Amniotic epithelial cell (primary cell): ENCODE measurements at regions not wholly inside any gene's neighbourhood (a gene's known extent, or its start where the extent isn't known, plus 50 kb on each side); places are given as distances from the start of the nearest gene placed in this dataset.

ENCODE experiments used
- DNase-seq: peaks from one replicate; pipeline ENCODE4 v3.0.0-alpha.2; 2010; ENCODE audit warnings: low read depth

DNA sequence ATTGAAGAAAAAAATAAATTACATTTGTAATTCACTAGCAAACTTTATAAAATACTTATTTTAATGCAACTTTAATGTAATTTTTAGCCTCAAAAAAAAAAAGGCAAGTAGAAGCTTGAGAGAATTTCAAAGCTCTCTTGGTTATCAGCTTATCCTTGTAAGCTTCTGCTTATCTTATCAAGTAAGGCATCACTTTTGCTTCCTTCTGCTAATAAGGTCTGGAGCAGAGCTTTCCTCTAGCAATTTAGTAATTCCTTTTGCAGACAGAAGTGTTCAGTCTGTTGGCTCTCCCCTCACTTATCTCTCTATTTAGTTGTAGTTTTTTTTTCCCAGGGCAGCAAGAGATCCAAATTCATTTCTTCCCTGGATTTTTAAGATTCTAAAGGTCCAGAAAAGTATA is 525.0 kb downstream of the ISL1 start:
- no peak for DNase-seq

DNA sequence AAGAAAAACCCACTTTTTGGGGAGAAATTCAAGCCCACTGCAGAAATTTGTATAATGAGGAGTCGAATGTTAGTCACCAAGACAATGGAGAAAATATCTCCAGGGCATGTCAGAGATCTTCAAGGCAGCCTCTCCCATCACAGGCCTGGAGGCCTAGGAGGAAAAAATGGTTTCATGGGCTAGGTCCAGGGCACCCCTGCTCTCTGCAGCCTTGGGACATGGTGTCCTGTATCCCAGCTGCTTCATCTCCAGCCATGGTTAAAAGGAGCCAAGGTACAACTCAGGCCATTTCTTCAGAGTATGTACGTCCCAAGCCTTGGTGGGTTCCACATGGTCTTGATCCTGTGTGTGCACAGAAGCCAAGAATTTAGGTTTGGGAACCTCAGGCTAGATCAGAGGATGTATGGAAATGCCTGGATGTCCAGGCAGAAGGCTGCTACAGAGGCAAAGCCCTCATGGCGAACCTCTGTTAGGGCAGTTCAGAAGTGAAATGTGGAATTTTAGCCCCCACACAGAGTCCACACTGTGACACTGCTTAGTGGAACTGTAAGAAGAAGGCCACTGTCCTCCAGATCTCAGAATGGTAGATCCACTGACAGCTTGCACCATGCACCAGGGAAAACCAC is 561.4 kb downstream of the ISL1 start:
- no peak for DNase-seq

DNA sequence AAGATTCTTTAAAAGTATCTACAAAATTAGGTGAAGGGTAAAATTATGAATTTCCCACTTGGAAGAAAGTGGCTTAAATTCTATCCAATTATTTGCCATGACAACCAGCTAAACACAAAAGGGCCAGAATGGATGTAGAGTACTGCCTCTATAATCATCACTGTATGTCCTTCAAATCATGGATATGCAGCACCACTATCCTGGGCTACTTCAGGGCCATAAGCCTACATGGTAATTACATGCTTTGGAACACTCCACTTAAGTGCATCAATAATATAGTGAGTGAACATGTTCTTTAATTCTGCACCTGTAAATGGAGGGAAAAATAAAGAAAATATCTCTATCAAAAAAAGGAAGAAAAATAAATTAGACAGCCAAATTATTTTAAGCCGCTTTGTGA is 575.2 kb downstream of the ISL1 start:
- no peak for DNase-seq

DNA sequence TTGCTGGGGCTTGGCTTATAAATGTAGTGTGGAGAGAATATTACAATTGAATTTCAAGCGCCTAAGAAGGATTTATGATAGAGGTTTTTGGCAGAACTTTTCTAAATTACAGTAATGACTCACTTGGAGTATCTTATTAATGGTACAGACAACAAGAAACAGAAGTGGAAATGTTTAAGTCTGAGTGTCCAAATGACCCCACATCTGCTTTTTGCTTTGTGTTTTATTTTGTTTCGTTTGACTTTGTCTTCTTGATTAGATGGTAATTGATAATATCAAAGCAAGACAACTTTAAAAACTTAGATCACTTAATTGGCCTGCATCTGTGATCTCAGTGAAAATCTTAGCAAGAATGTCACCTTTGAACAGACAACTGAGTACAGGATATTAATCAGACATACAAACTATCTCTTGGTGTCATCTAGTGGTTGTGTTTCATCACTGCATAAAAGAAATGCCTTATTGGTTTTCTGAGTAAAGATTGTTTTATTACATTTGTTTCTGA is 577.4 kb downstream of the ISL1 start:
- peak; percentile 3 for DNase-seq

DNA sequence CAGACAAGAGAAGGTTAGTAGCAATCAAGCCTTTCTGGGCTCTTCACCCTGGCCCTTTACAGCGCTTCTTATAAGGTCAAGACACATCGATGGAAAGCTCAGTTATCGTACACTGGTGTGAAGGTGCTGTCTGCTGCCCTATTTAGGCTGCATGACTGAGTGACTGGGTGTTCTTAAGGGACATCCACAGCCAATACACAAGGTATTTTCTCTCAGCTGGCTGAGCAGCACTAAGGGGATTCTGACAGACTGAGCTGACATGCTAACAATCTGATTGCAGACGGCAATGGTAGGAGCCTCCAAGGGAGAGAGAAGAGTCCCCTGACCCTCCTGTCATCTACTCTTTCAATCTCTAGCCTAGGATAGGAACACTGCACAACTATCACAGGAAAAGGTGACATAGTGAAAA is 577.9 kb downstream of the ISL1 start:
- no peak for DNase-seq

DNA sequence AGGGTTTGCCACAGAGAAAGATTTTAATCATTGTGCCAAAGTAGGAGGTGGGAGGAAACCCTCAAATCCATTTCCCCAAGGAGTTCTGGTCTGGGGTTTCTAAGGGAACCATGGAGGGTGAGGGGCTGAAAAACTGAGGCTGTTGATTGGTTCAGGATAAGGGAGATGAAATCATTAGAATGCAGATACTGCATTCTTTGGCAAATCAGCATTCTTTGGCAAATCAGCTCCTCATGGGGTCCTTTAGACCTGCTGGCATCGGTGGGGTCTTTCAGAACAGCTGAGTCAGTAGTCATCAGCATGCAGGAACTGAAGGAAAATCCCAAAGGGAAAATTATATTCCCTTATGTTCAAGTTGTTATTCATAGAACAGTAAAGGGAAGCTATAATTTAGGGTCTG is 585.5 kb downstream of the ISL1 start:
- no peak for DNase-seq

DNA sequence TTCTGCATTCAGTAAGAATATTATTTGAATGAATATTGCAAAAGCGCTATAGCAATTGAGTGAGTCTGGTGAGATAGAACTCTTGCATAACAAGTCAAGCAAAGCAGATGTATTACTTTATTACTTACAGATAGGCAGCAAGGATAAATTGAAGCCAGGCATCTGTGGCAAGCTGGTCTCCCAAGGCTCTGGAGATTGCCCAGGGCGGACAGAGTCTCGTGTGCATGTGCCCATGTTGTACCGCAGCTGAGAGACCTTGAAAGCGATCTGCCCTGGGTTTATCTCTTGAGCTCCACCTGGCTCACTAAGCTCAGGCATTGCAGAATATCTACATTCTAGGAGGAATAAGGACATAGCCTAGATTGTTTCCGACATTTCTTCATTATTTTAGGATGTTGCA is 591.6 kb downstream of the ISL1 start:
- no peak for DNase-seq

DNA sequence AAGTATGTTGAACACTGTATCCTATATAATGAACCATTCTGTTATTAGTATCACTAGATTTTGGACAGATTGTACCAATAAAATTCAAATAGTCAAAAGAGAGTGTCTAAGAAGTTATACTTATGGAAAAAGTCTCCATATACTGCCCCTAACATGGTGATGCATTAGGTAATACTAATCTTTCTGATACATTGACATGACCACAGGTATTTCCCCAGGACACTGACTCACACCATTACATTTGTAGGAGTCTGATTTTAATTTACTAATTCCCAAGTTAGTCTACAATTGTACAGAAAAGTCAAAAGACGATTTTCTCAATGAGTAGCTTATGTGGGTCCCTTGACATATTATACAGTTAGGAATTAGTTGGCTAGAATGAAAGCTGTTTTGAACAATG is 593.8 kb downstream of the ISL1 start:
- no peak for DNase-seq

DNA sequence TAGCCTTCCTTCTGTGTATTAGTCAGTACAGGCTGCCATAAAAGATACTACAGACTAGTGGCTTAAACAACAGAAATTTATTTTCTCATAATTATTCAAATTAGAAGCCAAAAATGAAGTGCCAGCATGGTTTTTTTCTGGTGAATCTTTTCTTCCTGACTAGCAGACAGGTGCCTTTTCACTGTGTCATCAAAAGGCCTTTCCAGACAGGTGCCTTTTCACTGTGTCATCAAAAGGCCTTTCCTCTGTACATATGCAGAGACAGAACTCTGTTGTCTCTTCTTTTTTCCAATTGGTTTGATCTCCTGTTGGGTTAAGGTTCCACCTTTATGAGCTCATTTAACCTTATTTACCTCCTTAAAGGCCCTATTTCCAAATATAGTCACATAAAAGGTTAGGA is 599.9 kb downstream of the ISL1 start:
- DNase-seq: no peak

DNA sequence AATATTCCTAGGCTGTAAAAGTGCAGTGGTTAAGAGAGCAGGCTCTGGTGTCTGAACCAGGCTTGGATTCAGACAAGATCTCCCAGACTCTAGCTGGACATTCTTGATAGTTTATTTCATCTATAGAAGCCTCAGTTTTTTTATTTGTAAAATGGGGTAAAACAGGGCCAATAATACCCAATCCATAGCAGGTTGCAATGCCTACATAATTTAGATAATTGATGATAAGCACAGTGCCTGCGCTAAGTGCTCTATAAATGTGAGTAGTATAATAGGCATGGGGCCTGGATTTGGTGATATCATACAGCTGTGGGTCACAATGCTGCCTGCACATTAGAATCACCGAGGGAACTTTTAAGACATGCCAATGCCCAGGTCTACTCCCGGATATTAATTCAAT is 603.5 kb downstream of the ISL1 start:
- no peak for DNase-seq

DNA sequence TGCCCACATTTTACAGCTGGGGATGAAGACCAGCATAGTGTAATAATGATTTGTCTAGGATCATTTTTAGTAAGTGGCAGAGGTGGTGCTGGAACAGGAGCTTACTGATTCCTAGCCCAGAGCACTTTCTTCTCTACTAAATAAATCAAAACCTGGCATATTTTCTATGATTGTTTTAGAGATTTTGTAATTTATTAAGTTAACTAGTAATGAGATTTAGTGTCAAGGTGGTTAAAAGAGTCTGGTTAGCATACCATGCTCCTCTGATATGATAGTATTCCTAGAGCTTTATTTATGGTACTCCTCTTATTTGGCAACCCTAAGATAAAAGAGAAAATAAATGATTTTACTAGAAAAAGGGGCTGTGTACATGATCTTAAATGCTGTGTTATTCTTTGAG is 604.0 kb downstream of the ISL1 start:
- no peak for DNase-seq

DNA sequence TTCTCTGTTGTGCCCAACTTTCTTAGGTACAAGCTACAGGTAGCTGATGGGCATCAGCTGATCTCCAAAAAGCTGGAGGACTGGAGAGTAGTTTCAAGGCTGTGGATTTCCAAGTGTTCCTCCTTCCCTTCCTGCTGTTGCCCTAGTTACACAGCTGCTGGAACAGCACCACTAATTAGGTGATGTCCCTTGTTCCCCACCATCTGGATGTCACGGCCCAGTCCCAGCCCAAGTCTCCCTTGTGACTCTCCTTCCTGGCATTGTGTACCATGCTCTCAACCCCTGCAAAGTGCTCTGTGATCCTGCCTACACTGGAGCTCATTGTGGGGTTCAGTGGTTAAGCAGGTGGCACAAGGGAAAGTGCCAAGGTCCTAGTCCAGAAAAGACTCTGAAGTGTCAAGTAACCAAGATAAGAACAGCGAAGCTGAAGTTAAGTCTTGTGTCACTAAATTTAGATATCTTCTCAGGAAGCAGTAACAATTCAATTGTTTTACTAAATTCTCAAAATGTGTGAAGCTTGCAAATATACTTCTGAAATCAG is 604.5 kb downstream of the ISL1 start:
- no peak for DNase-seq

DNA sequence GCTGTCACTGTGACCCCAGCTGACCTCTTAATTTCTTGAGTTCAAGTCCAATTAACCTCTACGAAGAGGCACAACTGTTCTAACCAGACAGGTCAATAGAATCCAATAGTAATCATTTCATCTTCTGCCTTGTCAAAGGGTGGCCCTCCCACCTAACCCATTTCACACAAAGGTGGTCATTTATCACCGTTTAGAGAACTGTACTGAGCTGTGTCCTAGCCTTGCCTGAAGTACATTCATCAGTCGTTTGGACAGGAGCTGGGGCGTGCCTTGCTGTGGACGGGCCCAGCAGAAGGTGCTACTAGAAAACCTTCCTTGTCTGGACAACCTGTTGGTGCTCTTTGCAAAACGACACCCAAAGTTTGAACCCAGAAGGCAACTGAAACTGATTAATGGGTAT is 605.4 kb downstream of the ISL1 start:
- DNase-seq: no peak

DNA sequence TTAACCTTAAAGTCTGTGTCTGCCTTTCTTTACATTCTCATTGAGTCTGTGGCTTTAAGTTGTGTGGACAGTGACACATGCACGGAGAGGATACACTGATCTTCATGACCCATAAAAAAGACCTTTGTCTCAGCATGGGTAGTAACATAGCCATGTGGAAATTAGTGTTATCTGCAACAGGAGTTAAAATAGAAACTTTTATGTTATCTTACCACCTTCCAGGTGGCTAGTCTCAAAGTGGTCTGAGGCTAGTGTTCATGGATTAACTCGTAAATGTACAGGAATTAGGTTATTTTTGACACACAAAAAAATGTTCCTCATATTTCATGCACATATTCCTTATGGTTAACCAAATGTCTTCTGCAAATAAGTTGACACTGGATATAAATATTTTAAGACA is 607.0 kb downstream of the ISL1 start:
- no peak for DNase-seq

DNA sequence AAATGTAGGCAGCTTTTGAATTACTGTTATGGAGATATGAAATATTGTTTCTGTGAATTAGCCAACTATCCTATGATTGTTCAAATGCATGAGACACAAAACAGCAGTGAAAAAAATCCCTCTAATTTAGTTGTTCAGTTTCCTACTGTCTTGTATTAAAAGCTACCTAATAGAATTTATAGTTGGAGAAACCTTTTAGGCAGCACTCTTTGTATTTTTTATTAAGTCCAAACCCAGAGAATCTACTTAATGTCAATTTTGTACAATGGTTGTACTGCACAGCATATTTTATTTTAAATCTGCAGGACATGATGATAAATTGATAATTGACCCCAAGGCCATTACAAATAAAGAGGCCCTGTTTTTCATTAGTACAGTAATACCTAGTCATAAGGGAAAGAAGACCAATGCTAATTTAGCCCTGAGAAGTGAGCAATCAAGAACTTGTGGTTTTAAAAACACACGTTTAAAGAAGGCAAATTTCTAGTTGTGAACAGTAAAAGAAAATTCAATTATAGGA is 607.5 kb downstream of the ISL1 start:
- DNase-seq: no peak

DNA sequence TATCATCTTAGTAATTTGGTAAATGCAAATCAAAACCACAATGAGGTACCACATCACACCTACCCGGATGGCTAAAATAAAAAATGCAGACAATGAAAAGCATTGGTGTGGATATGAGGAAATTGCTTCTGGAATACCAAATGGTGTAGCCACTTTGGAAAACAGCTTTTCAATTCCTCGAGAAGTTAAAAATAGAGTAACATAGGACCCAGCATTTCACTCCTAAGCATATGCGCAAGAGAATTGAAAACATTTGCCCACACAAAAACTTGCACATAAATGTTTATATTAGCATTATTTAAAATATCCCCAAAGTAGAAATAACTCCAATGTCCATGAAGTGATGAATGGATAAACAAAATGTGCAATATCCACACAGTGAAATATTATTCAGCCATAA is 608.7 kb downstream of the ISL1 start:
- no peak for DNase-seq

DNA sequence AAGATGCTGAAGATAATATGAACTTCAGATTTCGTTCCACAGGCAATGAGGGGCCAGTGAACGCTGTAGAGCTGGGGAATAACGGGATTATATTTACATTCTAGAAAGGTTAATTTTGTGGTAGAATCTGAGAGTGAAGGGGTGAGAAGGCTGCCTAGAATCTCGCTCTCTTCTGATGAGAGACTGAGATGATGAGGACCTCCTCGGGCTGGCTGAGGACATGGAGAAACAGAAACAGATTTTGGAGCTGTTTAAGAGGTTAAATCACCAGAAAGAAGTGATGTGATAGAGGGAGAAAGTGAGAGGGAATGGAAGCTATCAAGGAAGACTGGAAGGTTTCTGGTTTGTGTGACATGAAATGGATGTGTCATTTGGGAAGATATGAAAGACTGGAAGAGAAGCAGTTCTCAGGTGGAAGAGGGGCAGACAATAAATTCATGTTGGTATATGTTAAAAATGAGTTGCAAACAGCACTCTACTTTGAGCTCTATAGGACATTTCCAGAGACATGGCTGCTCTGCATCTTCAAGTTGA is 612.6 kb downstream of the ISL1 start:
- no peak for DNase-seq

DNA sequence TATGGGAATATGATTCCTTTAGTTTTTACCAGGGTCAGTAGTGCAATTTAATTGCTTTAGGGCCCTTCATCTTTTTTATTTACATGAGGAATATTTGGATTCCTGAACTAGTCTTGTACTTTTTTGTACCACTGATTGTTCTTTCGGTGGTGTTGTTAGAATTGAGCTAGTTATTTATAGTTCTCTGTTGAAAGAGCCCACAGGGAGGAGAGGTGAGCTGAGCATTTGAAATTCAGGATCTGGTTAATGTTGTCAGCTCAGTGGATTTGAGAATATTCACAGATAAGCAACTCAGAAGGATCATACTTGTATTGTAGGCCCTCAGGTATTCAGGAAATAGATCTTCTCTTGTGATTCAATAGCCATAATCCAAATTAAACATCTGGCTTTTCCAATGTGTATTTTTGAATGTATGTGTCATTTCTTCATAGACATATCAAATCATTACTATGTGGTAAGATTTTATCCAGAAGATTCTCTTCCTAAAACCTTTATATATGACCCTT is 613.2 kb downstream of the ISL1 start:
- no peak for DNase-seq

DNA sequence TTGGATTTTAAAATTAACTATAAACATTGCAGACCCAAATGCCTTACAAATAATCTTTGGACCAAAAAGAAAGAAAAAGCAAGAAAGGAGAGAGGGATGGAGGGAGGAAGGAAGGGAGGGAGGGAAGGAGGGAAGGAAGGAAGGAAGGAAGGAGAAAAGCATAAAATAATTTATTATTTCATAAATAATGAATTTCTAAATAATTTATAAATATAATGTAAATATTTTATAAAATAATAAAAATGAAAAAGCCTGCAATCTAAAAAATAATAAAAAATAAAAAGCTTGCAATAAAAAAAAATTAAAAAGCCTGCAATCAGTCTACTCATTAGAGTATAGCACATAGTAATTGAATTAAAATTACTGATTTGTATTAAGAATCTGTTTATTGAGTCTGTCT is 614.3 kb downstream of the ISL1 start:
- no peak for DNase-seq

DNA sequence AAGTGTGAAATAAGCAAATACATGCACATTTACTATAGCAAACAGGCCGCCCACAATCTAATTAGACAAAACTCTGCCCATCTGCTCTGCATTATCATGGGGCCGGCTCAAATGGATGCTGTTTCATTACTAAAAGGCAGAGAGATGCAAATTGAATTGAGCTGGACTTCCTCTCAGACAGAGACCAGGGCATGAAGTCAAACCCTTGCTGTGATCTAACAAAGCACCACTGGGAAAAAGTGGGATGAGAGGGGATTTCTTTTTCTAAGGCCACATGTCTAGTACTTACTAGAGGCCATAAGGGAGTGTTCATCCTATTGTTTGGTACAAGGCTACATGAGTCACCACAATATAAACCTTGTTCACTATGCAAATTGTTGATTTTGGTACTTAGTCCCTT is 614.7 kb downstream of the ISL1 start:
- no peak for DNase-seq

DNA sequence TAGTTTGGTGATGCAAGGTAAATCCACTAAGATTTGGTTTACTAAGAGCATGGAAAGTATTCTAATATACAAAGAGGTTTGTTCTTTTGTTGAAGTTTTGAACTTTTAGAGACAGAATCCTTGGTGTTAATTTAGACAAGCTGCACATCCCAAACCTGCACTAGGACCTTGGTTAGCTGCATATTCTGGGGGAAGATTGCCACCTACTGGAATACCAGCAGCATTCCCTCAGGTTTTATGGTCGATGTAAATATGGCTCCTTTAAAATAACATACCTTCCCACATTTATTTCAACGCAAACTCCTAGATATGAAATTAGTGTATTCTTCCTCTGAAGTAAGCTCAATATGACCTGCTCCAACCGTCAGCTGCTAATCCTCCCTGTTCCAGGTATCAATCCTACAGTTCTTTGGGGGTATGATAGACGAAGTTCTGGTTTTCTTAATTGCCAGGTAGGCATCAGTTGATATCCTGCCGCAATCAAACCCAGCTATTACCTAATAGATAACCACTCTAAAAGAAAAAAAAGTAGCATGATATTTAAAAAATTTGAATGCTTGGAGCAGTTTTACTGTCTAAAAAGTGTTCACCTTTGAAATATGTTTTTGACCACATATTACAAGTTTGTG is 624.1 kb downstream of the ISL1 start:
- peak; percentile 39 for DNase-seq

DNA sequence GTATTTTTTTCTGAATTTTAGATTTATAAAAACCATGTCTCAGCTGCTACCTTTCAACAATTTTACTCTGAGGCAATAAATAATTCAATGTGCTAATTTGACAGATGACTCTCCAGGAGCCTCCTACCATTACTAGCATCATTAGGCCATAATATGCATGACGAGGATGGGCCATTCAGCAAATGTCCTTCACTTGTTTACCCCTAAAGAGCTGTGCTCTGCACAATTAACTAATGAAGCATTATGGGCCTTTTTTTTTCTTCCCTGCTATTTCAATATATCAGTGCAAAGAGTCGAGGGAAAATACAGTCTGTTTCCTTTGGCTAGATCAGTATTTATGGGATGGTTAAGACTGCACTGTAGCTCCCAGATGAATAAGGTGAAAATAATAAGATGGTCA is 627.2 kb downstream of the ISL1 start:
- no peak for DNase-seq

DNA sequence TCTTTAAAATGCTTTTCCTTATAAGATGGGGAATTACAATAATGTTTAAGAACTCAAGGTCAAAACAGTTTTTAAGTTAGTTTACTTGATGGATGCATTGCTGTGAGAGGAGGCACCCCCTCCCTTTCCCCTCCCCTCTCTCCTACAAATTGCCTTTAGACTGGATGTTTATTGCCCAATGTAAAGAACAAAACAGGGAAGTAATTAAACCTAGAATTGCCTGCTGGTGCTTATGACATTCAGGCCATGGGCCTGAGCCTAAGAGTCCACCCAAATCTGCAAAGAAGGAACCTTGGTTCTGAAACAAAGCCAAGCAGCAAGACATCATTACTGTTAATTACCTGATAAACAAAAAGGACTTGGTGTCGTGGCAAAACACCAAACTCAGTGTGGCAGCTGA is 630.3 kb downstream of the ISL1 start:
- DNase-seq: no peak
